ENCODE measurements at regions not wholly inside any gene's neighbourhood (a gene's known extent, or its start where the extent isn't known, plus 50 kb on each side); places are given as distances from the start of the nearest gene placed in this dataset.

GRCh38 chr18:34631093-34631966, 78.8 kb upstream of the DTNA start:
- FAIRE-seq (no peak), DNase-seq (ENCODE audit: insufficient read length, low spot score) (no peak)
- TF ChIP-seq POLR2AphosphoS5 (IDR thresholded peaks at IDR 0.05; ENCODE audit: low read depth, low read length): no peak
- no peak for TF ChIP-seq POU2F2 (IDR thresholded peaks at IDR 0.05; ENCODE audit: low read depth, low read length)
- TF ChIP-seq SPI1 (IDR thresholded peaks at IDR 0.05; ENCODE audit: low read depth, low read length): no peak
- no peak for TF ChIP-seq POLR2A (IDR thresholded peaks at IDR 0.05; ENCODE audit: low read depth, low read length)
- no peak for TF ChIP-seq TAF1 (IDR thresholded peaks at IDR 0.05; ENCODE audit: low read depth, low read length)
- no peak for TF ChIP-seq PAX5 (IDR thresholded peaks at IDR 0.05; ENCODE audit: insufficient read depth, low read length, severe bottlenecking)

GRCh38 chr18:34632321-34632720, 77.8 kb upstream of the DTNA start:
- TF ChIP-seq SPI1 (IDR thresholded peaks at IDR 0.05; ENCODE audit: low read depth, low read length) (no peak), POLR2A (IDR thresholded peaks at IDR 0.05; ENCODE audit: low read depth, low read length) (no peak), POU2F2 (IDR thresholded peaks at IDR 0.05; ENCODE audit: low read depth, low read length) (no peak), TAF1 (IDR thresholded peaks at IDR 0.05; ENCODE audit: low read depth, low read length) (no peak), PAX5 (IDR thresholded peaks at IDR 0.05; ENCODE audit: insufficient read depth, low read length, severe bottlenecking) (no peak), POLR2AphosphoS5 (IDR thresholded peaks at IDR 0.05; ENCODE audit: low read depth, low read length) (no peak)
- FAIRE-seq: no peak
- DNase-seq (ENCODE audit: insufficient read length, low spot score): no peak

- FAIRE-seq (no peak), DNase-seq (ENCODE audit: insufficient read length, low spot score) (no peak)
- TF ChIP-seq SPI1 (IDR thresholded peaks at IDR 0.05; ENCODE audit: low read depth, low read length) (no peak), POLR2A (IDR thresholded peaks at IDR 0.05; ENCODE audit: low read depth, low read length) (no peak), TAF1 (IDR thresholded peaks at IDR 0.05; ENCODE audit: low read depth, low read length) (no peak), POLR2AphosphoS5 (IDR thresholded peaks at IDR 0.05; ENCODE audit: low read depth, low read length) (no peak), POU2F2 (IDR thresholded peaks at IDR 0.05; ENCODE audit: low read depth, low read length) (no peak), PAX5 (IDR thresholded peaks at IDR 0.05; ENCODE audit: insufficient read depth, low read length, severe bottlenecking) (no peak)
Measured at GRCh38 chr18:34633368-34633767, 76.7 kb upstream of the DTNA start.

- no peak for FAIRE-seq
Measured at GRCh38 chr18:34637094-34637801, 72.8 kb upstream of the DTNA start.

GRCh38 chr18:34639687-34640086, 70.4 kb upstream of the DTNA start:
- FAIRE-seq (no peak), DNase-seq (ENCODE audit: insufficient read length, low spot score) (no peak)
- no peak for TF ChIP-seq SPI1 (IDR thresholded peaks at IDR 0.05; ENCODE audit: low read depth, low read length)

More at GRCh38 chr18:34637094-34637801, 72.8 kb upstream of the DTNA start:
- no peak for DNase-seq (ENCODE audit: insufficient read length, low spot score)
- TF ChIP-seq PAX5 (IDR thresholded peaks at IDR 0.05; ENCODE audit: insufficient read depth, low read length, severe bottlenecking) (no peak), POLR2A (IDR thresholded peaks at IDR 0.05; ENCODE audit: low read depth, low read length) (no peak), POLR2AphosphoS5 (IDR thresholded peaks at IDR 0.05; ENCODE audit: low read depth, low read length) (no peak), POU2F2 (IDR thresholded peaks at IDR 0.05; ENCODE audit: low read depth, low read length) (no peak), SPI1 (IDR thresholded peaks at IDR 0.05; ENCODE audit: low read depth, low read length) (no peak), TAF1 (IDR thresholded peaks at IDR 0.05; ENCODE audit: low read depth, low read length) (no peak)

GRCh38 chr18:34640276-34640675, 69.8 kb upstream of the DTNA start:
- FAIRE-seq: no peak
- TF ChIP-seq POLR2A (IDR thresholded peaks at IDR 0.05; ENCODE audit: low read depth, low read length) (no peak), POU2F2 (IDR thresholded peaks at IDR 0.05; ENCODE audit: low read depth, low read length) (no peak), POLR2AphosphoS5 (IDR thresholded peaks at IDR 0.05; ENCODE audit: low read depth, low read length) (no peak), SPI1 (IDR thresholded peaks at IDR 0.05; ENCODE audit: low read depth, low read length) (no peak), PAX5 (IDR thresholded peaks at IDR 0.05; ENCODE audit: insufficient read depth, low read length, severe bottlenecking) (no peak), TAF1 (IDR thresholded peaks at IDR 0.05; ENCODE audit: low read depth, low read length) (no peak)
- DNase-seq (ENCODE audit: insufficient read length, low spot score): no peak

GRCh38 chr18:34643989-34644388, 66.1 kb upstream of the DTNA start:
- no peak for FAIRE-seq
- DNase-seq (ENCODE audit: insufficient read length, low spot score): no peak
- no peak for TF ChIP-seq POU2F2 (IDR thresholded peaks at IDR 0.05; ENCODE audit: low read depth, low read length)
- no peak for TF ChIP-seq SPI1 (IDR thresholded peaks at IDR 0.05; ENCODE audit: low read depth, low read length)
- no peak for TF ChIP-seq TAF1 (IDR thresholded peaks at IDR 0.05; ENCODE audit: low read depth, low read length)
- no peak for TF ChIP-seq POLR2A (IDR thresholded peaks at IDR 0.05; ENCODE audit: low read depth, low read length)
- TF ChIP-seq PAX5 (IDR thresholded peaks at IDR 0.05; ENCODE audit: insufficient read depth, low read length, severe bottlenecking): no peak
- no peak for TF ChIP-seq POLR2AphosphoS5 (IDR thresholded peaks at IDR 0.05; ENCODE audit: low read depth, low read length)

GRCh38 chr18:34647251-34647650, 62.8 kb upstream of the DTNA start:
- no peak for TF ChIP-seq SPI1 (IDR thresholded peaks at IDR 0.05; ENCODE audit: low read depth, low read length)
- TF ChIP-seq POLR2A (IDR thresholded peaks at IDR 0.05; ENCODE audit: low read depth, low read length): no peak
- TF ChIP-seq TAF1 (IDR thresholded peaks at IDR 0.05; ENCODE audit: low read depth, low read length): no peak
- no peak for TF ChIP-seq POU2F2 (IDR thresholded peaks at IDR 0.05; ENCODE audit: low read depth, low read length)
- no peak for TF ChIP-seq POLR2AphosphoS5 (IDR thresholded peaks at IDR 0.05; ENCODE audit: low read depth, low read length)
- no peak for TF ChIP-seq PAX5 (IDR thresholded peaks at IDR 0.05; ENCODE audit: insufficient read depth, low read length, severe bottlenecking)
- no peak for FAIRE-seq
- no peak for DNase-seq (ENCODE audit: insufficient read length, low spot score)

- TF ChIP-seq POLR2AphosphoS5 (IDR thresholded peaks at IDR 0.05; ENCODE audit: low read depth, low read length): no peak
- no peak for TF ChIP-seq TAF1 (IDR thresholded peaks at IDR 0.05; ENCODE audit: low read depth, low read length)
- TF ChIP-seq PAX5 (IDR thresholded peaks at IDR 0.05; ENCODE audit: insufficient read depth, low read length, severe bottlenecking): no peak
- TF ChIP-seq POU2F2 (IDR thresholded peaks at IDR 0.05; ENCODE audit: low read depth, low read length): no peak
- no peak for TF ChIP-seq SPI1 (IDR thresholded peaks at IDR 0.05; ENCODE audit: low read depth, low read length)
- no peak for TF ChIP-seq POLR2A (IDR thresholded peaks at IDR 0.05; ENCODE audit: low read depth, low read length)
- DNase-seq (ENCODE audit: insufficient read length, low spot score) (no peak), FAIRE-seq (no peak)
Measured at GRCh38 chr18:34648269-34648985, 61.7 kb upstream of the DTNA start.

Data from GM12891 (cell line).